C4-2B (cell line): ENCODE measurements at regions not wholly inside any gene's neighbourhood (a gene's known extent, or its start where the extent isn't known, plus 50 kb on each side); places are given as distances from the start of the nearest gene placed in this dataset.

Experiments
- H3K27ac ChIP-seq: fragments of 450-650 bp; 2 replicates; pipeline ENCODE4 v1.5.1; 2017
- CTCF ChIP-seq: fragments of 450-650 bp; conservative IDR thresholded peaks from 2 replicates; pipeline ENCODE4 v1.5.1; 2017; ENCODE audit warnings: mild to moderate bottlenecking
- ZFX ChIP-seq: fragments of 450-650 bp; IDR thresholded peaks from 2 replicates; pipeline ENCODE4 v1.6.1; 2017

- no peak overlapping the region for H3K27ac ChIP-seq
- TF ChIP-seq CTCF (no peak), ZFX (no peak)
Observed at GRCh38 chr6:43968110-43968965, 158.9 kb downstream of the MRPL14 start.

GRCh38 chr6:43967719-43968091 is 159.5 kb downstream of the MRPL14 start:
- no peak overlapping the region for H3K27ac ChIP-seq
- no peak for TF ChIP-seq ZFX
- TF ChIP-seq CTCF: no peak

GRCh38 chr6:43966853-43967718 is 160.2 kb downstream of the MRPL14 start:
- no peak overlapping the region for H3K27ac ChIP-seq
- no peak for TF ChIP-seq ZFX
- no peak for TF ChIP-seq CTCF

- no peak overlapping the region for H3K27ac ChIP-seq
- no peak for TF ChIP-seq CTCF
- no peak for TF ChIP-seq ZFX
Observed at GRCh38 chr6:43966374-43966658, 160.9 kb downstream of the MRPL14 start.

GRCh38 chr6:43965628-43966373 is 161.5 kb downstream of the MRPL14 start:
- no peak overlapping the region for H3K27ac ChIP-seq
- TF ChIP-seq ZFX (no peak), CTCF (no peak)

GRCh38 chr6:43964659-43965570 is 162.3 kb downstream of the MRPL14 start:
- H3K27ac ChIP-seq: no peak overlapping the region
- TF ChIP-seq ZFX (no peak), CTCF (no peak)
